K562 (cell line): ENCODE measurements at regions not wholly inside any gene's neighbourhood (a gene's known extent, or its start where the extent isn't known, plus 50 kb on each side); places are given as distances from the start of the nearest gene placed in this dataset.
A peak's percentile ranks its signal among the peaks of the same experiment; 100 is the strongest.

Source experiments
- ATAC-seq: fragments of 200-7000 bp; cut with Tn5 transposase; 3 replicates; pipeline ENCODE4 v1.9.1; 2020; ENCODE audit warnings: moderate library complexity
- BruUV-seq: library from RNA; stranded (reverse); fragments of 400-500 nt; replicated peaks from 2 replicates; lab custom pipeline; 2021; lab: Mats Ljungman, UMichigan
- CTCF ChIA-PET: fragments of 300-600 bp; formaldehyde crosslinking; extraction: SDS; loops from one replicate; lab custom pipeline; 2021; ENCODE audit warnings: low intra/inter-chr PET ratio; lab: Yijun Ruan, JAX
- POLR2A ChIA-PET: fragments of 300-600, 350-650 bp; sonication (Branson Sonifier 250); formaldehyde crosslinking; extraction: SDS; loops from one replicate; lab custom pipeline; 2021; ENCODE audit warnings: antibody characterized with exemption, inconsistent platforms; lab: Yijun Ruan, JAX
- DNase-seq, 4 experiments: peaks; one replicate each; pipeline versions ENCODE4 v3.0.0 to v3.0.0-alpha.2; 2011 to 2018; ENCODE audit warnings: low spot score in 3 of 4, mixed read lengths in 3 of 4; ENCODE audit errors: extremely low read depth in 1 of 4
- FAIRE-seq: peaks from 2 replicates; lab custom pipeline; 2011; peaks lifted over from hg19 to GRCh38; lab: Jason Lieb, UNC
- H2AFZ ChIP-seq: 2 replicates; pipeline ENCODE4 v1.6.0; 2011; ENCODE audit warnings: low read depth, low read length, control low read depth, inconsistent platforms
- H3K27ac ChIP-seq: fragments of 200-600 bp; 3 replicates; pipeline ENCODE4 v1.8.0; 2011; ENCODE audit warnings: low read depth, mild to moderate bottlenecking, control low read depth, inconsistent platforms, low read length, moderate library complexity, mixed read lengths; ENCODE audit errors: extremely low read depth
- H3K27me3 ChIP-seq, 2 experiments: fragments of 300-600 bp in 1 of 2; 2 replicates in 1 of 2; 3 replicates in 1 of 2; pipeline versions ENCODE4 v1.6.0 to v1.8.0; 2011; ENCODE audit warnings: inconsistent platforms in 2 of 2, low read length in 2 of 2, mild to moderate bottlenecking in 1 of 2, mixed read lengths in 1 of 2, moderate library complexity in 1 of 2; ENCODE audit not compliant: control insufficient read depth in 2 of 2, insufficient read depth in 2 of 2
- H3K36me3 ChIP-seq: fragments of 300-600 bp; 3 replicates; pipeline ENCODE4 v1.8.0; 2011; ENCODE audit warnings: mild to moderate bottlenecking, low read length, inconsistent platforms; ENCODE audit not compliant: control insufficient read depth, insufficient read depth
- H3K4me1 ChIP-seq, 2 experiments: fragments of 200-600 bp in 1 of 2; replicated peaks in 1 of 2; 2 replicates in 1 of 2; 3 replicates in 1 of 2; pipeline versions ENCODE4 v1.5.1 to v1.8.0; 2011; ENCODE audit warnings: inconsistent platforms in 2 of 2, low read length in 2 of 2, mild to moderate bottlenecking in 1 of 2, mixed read lengths in 1 of 2, moderate library complexity in 1 of 2; ENCODE audit not compliant: control insufficient read depth in 2 of 2, insufficient read depth in 2 of 2
- H3K4me2 ChIP-seq: 2 replicates; pipeline ENCODE4 v1.6.1; 2011; ENCODE audit warnings: low read length, control low read depth, inconsistent platforms, mixed read lengths; ENCODE audit not compliant: insufficient read depth
- H3K4me3 ChIP-seq: fragments of 200-600 bp; sonication (generic), shearing (Covaris generic); 2 replicates; pipeline ENCODE4 v1.5.1; 2016; ENCODE audit warnings: control low read depth, inconsistent platforms
- H3K79me2 ChIP-seq: fragments of 200-600 bp; 3 replicates; pipeline ENCODE4 v1.8.0; 2011; ENCODE audit warnings: low read length, inconsistent platforms; ENCODE audit not compliant: control insufficient read depth, insufficient read depth
- H3K9ac ChIP-seq, 2 experiments: 2 replicates each; pipeline versions ENCODE4 v1.6.0 to v1.6.1; 2011; ENCODE audit warnings: low read depth in 2 of 2, low read length in 2 of 2, control low read depth in 1 of 2, inconsistent platforms in 1 of 2, mild to moderate bottlenecking in 1 of 2, mixed read lengths in 1 of 2; ENCODE audit not compliant: insufficient read depth in 1 of 2
- H3K9me1 ChIP-seq: one replicate; pipeline ENCODE4 v1.6.0; 2011; ENCODE audit warnings: inconsistent platforms, mild to moderate bottlenecking, low read length, moderate library complexity; ENCODE audit not compliant: control insufficient read depth, insufficient read depth
- H3K9me3 ChIP-seq: replicated peaks from 2 replicates; pipeline ENCODE4 v1.5.1; 2011; ENCODE audit warnings: low read depth, low read length, inconsistent platforms; ENCODE audit not compliant: control insufficient read depth, insufficient read depth
- H4K20me1 ChIP-seq: replicated peaks from 2 replicates; pipeline ENCODE4 v1.6.1; 2011; ENCODE audit warnings: low read length, inconsistent platforms, mixed read lengths; ENCODE audit not compliant: control insufficient read depth, insufficient read depth
- CEBPG ChIP-seq, 3 experiments: fragments of 200-800 bp in 1 of 3; sonication (Bioruptor generic) in 1 of 3; sonication (generic) in 1 of 3; formaldehyde crosslinking in 1 of 3; IDR thresholded peaks in 2 of 3; conservative IDR thresholded peaks in 1 of 3; 2 replicates each; pipeline versions ENCODE4 v1.6.1 to v1.8.0; 2016 to 2022; ENCODE audit warnings: missing compliant biosample characterization in 2 of 3, missing genetic modification characterization in 2 of 3, mild to moderate bottlenecking in 1 of 3, missing genetic modification reagents in 1 of 3
- FOXP1 ChIP-seq: sonication (generic); formaldehyde crosslinking; IDR thresholded peaks from 2 replicates; pipeline ENCODE4 v1.8.0; 2022; ENCODE audit warnings: mild to moderate bottlenecking, missing genetic modification reagents
- GABPA ChIP-seq: fragments of 200-800 bp; sonication (Bioruptor generic); conservative IDR thresholded peaks from 2 replicates; pipeline ENCODE4 v1.6.1; 2016; ENCODE audit warnings: low read depth, missing genetic modification characterization, missing compliant biosample characterization
- POLR2AphosphoS2 ChIP-seq: IDR thresholded peaks from 2 replicates; pipeline ENCODE4 v1.6.1; 2012; ENCODE audit warnings: low read length, improper control_type of control experiment
- RAD21 ChIP-seq, 2 experiments: fragments of 250-450 bp in 1 of 2; fragments of 450-650 bp in 1 of 2; sonication (Bioruptor Pico) in 1 of 2; formaldehyde crosslinking in 1 of 2; IDR thresholded peaks in 1 of 2; conservative IDR thresholded peaks in 1 of 2; 2 replicates each; pipeline versions ENCODE4 v1.4.0 to v1.8.0; 2020 to 2022; ENCODE audit warnings: mild to moderate bottlenecking in 2 of 2, moderate library complexity in 1 of 2
- SMC3 ChIP-seq: conservative IDR thresholded peaks from 2 replicates; pipeline ENCODE4 v1.6.1; 2011; ENCODE audit warnings: low read depth, low read length, improper control_type of control experiment; ENCODE audit not compliant: insufficient read depth
- ZNF766 ChIP-seq: fragments of 200-800 bp; sonication (Bioruptor generic); conservative IDR thresholded peaks from 2 replicates; pipeline ENCODE4 v1.6.1; 2016; ENCODE audit warnings: missing genetic modification characterization, missing compliant biosample characterization
- WGBS: fragments of 100-300 bp; shearing (Covaris generic); methylation state at CpG from one replicate; pipeline ENCODE4 v1.1.6; 2016; ENCODE audit warnings: low coverage, mixed read lengths; ENCODE audit not compliant: insufficient coverage; ENCODE audit errors: missing lambda C conversion rate; 5-methylcytosine and 5-hydroxymethylcytosine counted together
- in situ Hi-C: fragments of 300-500 bp; cut with MboI; formaldehyde crosslinking; loops from 4 replicates; pipeline ENCODE4 v1.15.0; 2018; ENCODE audit warnings: inconsistent platforms, mixed read lengths
- intact Hi-C: fragments of 100-400 bp; cut with micrococcal nuclease; formaldehyde crosslinking; loops from 2 replicates; pipeline ENCODE4 v1.14.2; 2022
- TF ChIP-seq, protein P1 (sequence below), 3 experiments: IDR thresholded peaks in 2 of 3; conservative IDR thresholded peaks in 1 of 3; 2 replicates each; pipeline ENCODE4 v1.5.1; 2011 to 2012; ENCODE audit warnings: low read length in 3 of 3, mild to moderate bottlenecking in 3 of 3, control low read depth in 2 of 3, improper control_type of control experiment in 1 of 3, inconsistent platforms in 1 of 3, low read depth in 1 of 3, mixed read lengths in 1 of 3, moderate library complexity in 1 of 3; ENCODE audit not compliant: insufficient read depth in 2 of 3
- TF ChIP-seq, protein P2 (sequence below): IDR thresholded peaks from 2 replicates; pipeline ENCODE4 v1.6.1; 2014; ENCODE audit warnings: antibody characterized with exemption

DNA sequence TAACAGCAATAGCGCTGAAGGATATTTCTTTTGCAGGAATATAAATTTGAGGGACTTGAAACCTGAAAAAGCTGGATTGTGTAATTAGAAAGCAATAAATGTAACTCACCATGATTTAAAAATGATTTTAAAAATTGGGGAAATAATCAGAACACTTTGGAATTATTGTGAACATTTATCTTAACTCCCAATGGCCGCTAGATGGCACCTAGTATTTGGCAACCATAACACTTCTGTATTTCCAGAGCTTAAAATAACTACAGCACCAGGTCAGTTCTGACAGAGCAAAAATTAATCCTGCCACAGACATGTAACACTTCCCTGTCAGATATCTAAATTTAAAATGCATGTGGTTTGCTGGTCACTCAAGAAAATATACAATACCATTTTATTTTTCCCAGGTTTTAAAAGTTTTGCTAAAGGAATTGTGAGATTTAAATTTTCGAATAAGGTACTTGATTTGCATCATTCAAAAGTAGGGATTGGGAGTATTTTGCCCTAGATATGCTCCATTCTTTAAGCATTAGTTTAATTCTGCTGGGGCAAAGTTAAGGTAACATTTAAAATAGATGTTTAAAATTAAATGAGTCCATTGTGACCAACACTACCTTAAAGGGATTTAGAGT lies 144.5 kb downstream of the PPP1R3A start:
- no peaks in the 10 kb centered on the region for H3K27me3 ChIP-seq
- no TSS peak for BruUV-seq
- H2AFZ ChIP-seq, result no peak overlapping the region
- ChIA-PET CTCF (no interaction called here), POLR2A (no interaction called here)
- no peaks in the 10 kb centered on the region for H3K36me3 ChIP-seq
- 0% methylated on average over 3 of the region's 3 CpGs for WGBS
- H3K27ac ChIP-seq, result no peak overlapping the region
- TF ChIP-seq, protein P1, sequence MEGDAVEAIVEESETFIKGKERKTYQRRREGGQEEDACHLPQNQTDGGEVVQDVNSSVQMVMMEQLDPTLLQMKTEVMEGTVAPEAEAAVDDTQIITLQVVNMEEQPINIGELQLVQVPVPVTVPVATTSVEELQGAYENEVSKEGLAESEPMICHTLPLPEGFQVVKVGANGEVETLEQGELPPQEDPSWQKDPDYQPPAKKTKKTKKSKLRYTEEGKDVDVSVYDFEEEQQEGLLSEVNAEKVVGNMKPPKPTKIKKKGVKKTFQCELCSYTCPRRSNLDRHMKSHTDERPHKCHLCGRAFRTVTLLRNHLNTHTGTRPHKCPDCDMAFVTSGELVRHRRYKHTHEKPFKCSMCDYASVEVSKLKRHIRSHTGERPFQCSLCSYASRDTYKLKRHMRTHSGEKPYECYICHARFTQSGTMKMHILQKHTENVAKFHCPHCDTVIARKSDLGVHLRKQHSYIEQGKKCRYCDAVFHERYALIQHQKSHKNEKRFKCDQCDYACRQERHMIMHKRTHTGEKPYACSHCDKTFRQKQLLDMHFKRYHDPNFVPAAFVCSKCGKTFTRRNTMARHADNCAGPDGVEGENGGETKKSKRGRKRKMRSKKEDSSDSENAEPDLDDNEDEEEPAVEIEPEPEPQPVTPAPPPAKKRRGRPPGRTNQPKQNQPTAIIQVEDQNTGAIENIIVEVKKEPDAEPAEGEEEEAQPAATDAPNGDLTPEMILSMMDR (IDR thresholded peaks at IDR 0.05 in 2 of 3, conservative IDR thresholded peaks at IDR 0.05 in 1 of 3; ENCODE audit: insufficient read depth in 2 of 3, low read depth in 1 of 3, low read length in 3 of 3), result peak; percentile 17 to 56 (median 54); a peak in 4 of 6 replicates
- no peak for TF ChIP-seq FOXP1 (CRISPR knock-in tag)
- peak; percentile 39 to 60 for TF ChIP-seq RAD21 (CRISPR knock-in tag; conservative IDR thresholded peaks at IDR 0.05 in 1 of 2, IDR thresholded peaks at IDR 0.05 in 1 of 2)
- no peak for TF ChIP-seq CEBPG (CRISPR knock-in tag; IDR thresholded peaks at IDR 0.05)
- TF ChIP-seq CEBPG (tag; conservative IDR thresholded peaks at IDR 0.05 in 1 of 2, IDR thresholded peaks at IDR 0.05 in 1 of 2), result 0 out of 4 replicates have a peak, but pooled peaks of 1 of the 2 experiments have one; percentile 22
- TF ChIP-seq SMC3, result 0 out of 2 replicates have a peak, but pooled peaks have one; percentile 18
- no peak for TF ChIP-seq GABPA (tag)
- TF ChIP-seq POLR2AphosphoS2, result no peak
- TF ChIP-seq ZNF766 (CRISPR knock-in tag), result no peak
- TF ChIP-seq, protein P2, sequence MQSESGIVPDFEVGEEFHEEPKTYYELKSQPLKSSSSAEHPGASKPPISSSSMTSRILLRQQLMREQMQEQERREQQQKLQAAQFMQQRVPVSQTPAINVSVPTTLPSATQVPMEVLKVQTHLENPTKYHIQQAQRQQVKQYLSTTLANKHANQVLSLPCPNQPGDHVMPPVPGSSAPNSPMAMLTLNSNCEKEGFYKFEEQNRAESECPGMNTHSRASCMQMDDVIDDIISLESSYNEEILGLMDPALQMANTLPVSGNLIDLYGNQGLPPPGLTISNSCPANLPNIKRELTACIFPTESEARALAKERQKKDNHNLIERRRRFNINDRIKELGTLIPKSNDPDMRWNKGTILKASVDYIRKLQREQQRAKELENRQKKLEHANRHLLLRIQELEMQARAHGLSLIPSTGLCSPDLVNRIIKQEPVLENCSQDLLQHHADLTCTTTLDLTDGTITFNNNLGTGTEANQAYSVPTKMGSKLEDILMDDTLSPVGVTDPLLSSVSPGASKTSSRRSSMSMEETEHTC, result no peak
- DNase-seq, result peak in 2 of 4 experiments; percentile 20 to 35
- ATAC-seq, result 0 out of 3 replicates have a peak, but pooled peaks have one; percentile 39
- H3K9me3 ChIP-seq, result no peaks in the 10 kb centered on the region
- no peak overlapping the region for H3K9ac ChIP-seq
- H3K4me1 ChIP-seq, result no peaks in the 10 kb centered on the region
- no peak overlapping the region for H3K4me2 ChIP-seq
- no peaks in the 10 kb centered on the region for H3K79me2 ChIP-seq
- H3K4me3 ChIP-seq, result no peak overlapping the region
- FAIRE-seq, result no peak
- in situ Hi-C loops (no loop called here), intact Hi-C loops (no loop called here)
- H4K20me1 ChIP-seq, result no peaks in the 10 kb centered on the region
- no peaks in the 10 kb centered on the region for H3K9me1 ChIP-seq
